Lung (tissue), 11 donors: ENCODE measurements at regions not wholly inside any gene's neighbourhood (a gene's known extent, or its start where the extent isn't known, plus 50 kb on each side); places are given as distances from the start of the nearest gene placed in this dataset.

ENCODE experiments used
- ATAC-seq: fragments of 200-7000 bp; cut with Tn5 transposase; one replicate; pipeline ENCODE4 v1.9.1; 2020; ENCODE audit warnings: moderate number of reproducible peaks; ENCODE audit not compliant: insufficient read depth, low FRiP score
- DNase-seq, 3 donors: peaks; one replicate each; pipeline ENCODE4 v3.0.0-alpha.2; 2013 to 2017
- H3K27ac ChIP-seq, 2 donors: one replicate each; pipeline ENCODE4 v1.5.1; 2013; ENCODE audit warnings: mild to moderate bottlenecking in 2 of 2, moderate library complexity in 2 of 2, control low read depth in 1 of 2, inconsistent platforms in 1 of 2, low read depth in 1 of 2, low read length in 1 of 2
- H3K27me3 ChIP-seq, 3 donors: one replicate each; pipeline ENCODE4 v1.5.1; 2013; ENCODE audit warnings: low read length in 2 of 3; ENCODE audit not compliant: control insufficient read depth in 3 of 3, insufficient read depth in 3 of 3
- H3K36me3 ChIP-seq, 4 donors: one replicate each; pipeline ENCODE4 v1.5.1; 2013; ENCODE audit warnings: low read length in 4 of 4, mild to moderate bottlenecking in 1 of 4, moderate library complexity in 1 of 4; ENCODE audit not compliant: control insufficient read depth in 4 of 4, insufficient read depth in 4 of 4
- H3K4me1 ChIP-seq, 5 donors: one replicate each; pipeline ENCODE4 v1.5.1; 2013; ENCODE audit warnings: low read length in 5 of 5, mild to moderate bottlenecking in 2 of 5, moderate library complexity in 1 of 5; ENCODE audit not compliant: control insufficient read depth in 5 of 5, insufficient read depth in 5 of 5
- H3K4me3 ChIP-seq: one replicate; pipeline ENCODE4 v1.5.1; 2013; ENCODE audit warnings: mild to moderate bottlenecking, control low read depth, moderate library complexity
- H3K9ac ChIP-seq, 2 donors: one replicate each; pipeline ENCODE4 v1.5.1; 2013; ENCODE audit warnings: low read length in 2 of 2, control low read depth in 1 of 2; ENCODE audit not compliant: insufficient read depth in 1 of 2
- H3K9me3 ChIP-seq, 4 donors: one replicate each; pipeline ENCODE4 v1.5.1; 2013; ENCODE audit warnings: low read length in 3 of 4, mild to moderate bottlenecking in 1 of 4, moderate library complexity in 1 of 4; ENCODE audit not compliant: control insufficient read depth in 4 of 4, insufficient read depth in 3 of 4
- CTCF ChIP-seq: IDR thresholded peaks from 2 replicates; pipeline ENCODE4 v1.5.1; 2012; ENCODE audit warnings: mild to moderate bottlenecking; ENCODE audit errors: control extremely low read depth, extremely low read depth
- WGBS, 2 donors: extraction: QIAGEN DNeasy Blood & Tissue Kit; methylation state at CpG; one replicate each; pipeline ENCODE4 v1.1.7; 2013; 5-methylcytosine and 5-hydroxymethylcytosine counted together
- donor health status: control.
- donor health status: control.
- donor health status: Bipolar disorder and iron deficiency.
- donor health status: healthy.
- donor health status: DM: yes; HTN: yes; CAD: no.

GRCh38 chr2:105545730-105546627, 147.1 kb upstream of the FHL2 start:
- no peak for ATAC-seq
- H3K9ac ChIP-seq = no peak overlapping the region
- H3K36me3 ChIP-seq = no peaks in the 10 kb centered on the region
- DNase-seq = peak; percentile 40 to 54 (median 54)
- H3K9me3 ChIP-seq = no peaks in the 10 kb centered on the region
- no peak overlapping the region for H3K27ac ChIP-seq
- TF ChIP-seq CTCF = peak; percentile 43
- WGBS, 2 donors = 33 to 34% methylated on average over 11 of the region's 11 CpGs
- peaks cover 0 to 4% (median 3%) of the 10 kb centered on the region in 3 donors for H3K27me3 ChIP-seq
- H3K4me3 ChIP-seq = no peak overlapping the region
- peaks cover 0 to 3% (median 0%) of the 10 kb centered on the region in 5 donors for H3K4me1 ChIP-seq

GRCh38 chr2:105544591-105545377, 145.9 kb upstream of the FHL2 start:
- Histone ChIP-seq H3K4me1 (peaks cover 0 to 3% (median 0%) of the 10 kb centered on the region in 5 donors), H3K36me3 (no peaks in the 10 kb centered on the region), H3K27me3 (peaks cover 0 to 4% (median 3%) of the 10 kb centered on the region in 3 donors), H3K27ac (no peak overlapping the region), H3K4me3 (no peak overlapping the region), H3K9me3 (no peaks in the 10 kb centered on the region), H3K9ac (no peak overlapping the region)
- DNase-seq (no peak), ATAC-seq (no peak)
- WGBS, 2 donors = 83 to 91% methylated on average over 12 of the region's 12 CpGs
- no peak for TF ChIP-seq CTCF

- Histone ChIP-seq H3K27ac (no peak overlapping the region), H3K4me3 (no peak overlapping the region), H3K4me1 (peaks cover 0 to 3% (median 0%) of the 10 kb centered on the region in 5 donors), H3K36me3 (no peaks in the 10 kb centered on the region), H3K9ac (no peak overlapping the region), H3K27me3 (peaks cover 0 to 4% (median under 1%) of the 10 kb centered on the region in 3 donors), H3K9me3 (no peaks in the 10 kb centered on the region)
- DNase-seq (no peak), ATAC-seq (no peak)
- TF ChIP-seq CTCF = no peak
- 77 to 78% methylated on average over 13 of the region's 13 CpGs for WGBS, 2 donors
Observed at GRCh38 chr2:105541189-105542050, 142.6 kb upstream of the FHL2 start.
